Muscle layer of colon (tissue), 2 donors: ENCODE measurements at regions not wholly inside any gene's neighbourhood (a gene's known extent, or its start where the extent isn't known, plus 50 kb on each side); places are given as distances from the start of the nearest gene placed in this dataset.

Experiments
- H3K27ac ChIP-seq: one replicate; pipeline ENCODE4 v1.7.0; 2013; ENCODE audit warnings: low read depth, mild to moderate bottlenecking, low read length, moderate library complexity
- H3K27me3 ChIP-seq, 2 donors: one replicate each; pipeline ENCODE4 v1.7.0; 2013; ENCODE audit warnings: low read length in 2 of 2, mild to moderate bottlenecking in 2 of 2; ENCODE audit not compliant: insufficient read depth in 2 of 2, control insufficient read depth in 1 of 2
- H3K36me3 ChIP-seq: one replicate; pipeline ENCODE4 v1.7.0; 2013; ENCODE audit warnings: mild to moderate bottlenecking, low read length; ENCODE audit not compliant: insufficient read depth
- H3K4me1 ChIP-seq: one replicate; pipeline ENCODE4 v1.7.0; 2013; ENCODE audit warnings: mild to moderate bottlenecking, low read length; ENCODE audit not compliant: insufficient read depth
- H3K4me3 ChIP-seq, 2 donors: one replicate each; pipeline ENCODE4 v1.7.0; 2013; ENCODE audit warnings: low read length in 2 of 2, low read depth in 1 of 2, mild to moderate bottlenecking in 1 of 2, moderate library complexity in 1 of 2
- H3K9ac ChIP-seq: one replicate; pipeline ENCODE4 v1.7.0; 2013; ENCODE audit warnings: low read length
- H3K9me3 ChIP-seq: one replicate; pipeline ENCODE4 v1.7.0; 2013; ENCODE audit warnings: mild to moderate bottlenecking, low read length
- donor health status: abdominal sarcoma.
- donor health status: Adenocarcinoma of cecum.

- Histone ChIP-seq H3K9ac (no peak overlapping the region), H3K4me1 (no peaks in the 10 kb centered on the region), H3K4me3 (no peak overlapping the region), H3K36me3 (no peaks in the 10 kb centered on the region), H3K9me3 (no peaks in the 10 kb centered on the region), H3K27ac (no peak overlapping the region), H3K27me3 (no peaks in the 10 kb centered on the region)
Measured at GRCh38 chr2:146890491-146890890, 954.3 kb upstream of the ACVR2A start.

- no peaks in the 10 kb centered on the region for H3K27me3 ChIP-seq
- no peak overlapping the region for H3K4me3 ChIP-seq
- no peak overlapping the region for H3K9ac ChIP-seq
Measured at GRCh38 chr2:146879882-146880281, 964.9 kb upstream of the ACVR2A start.

GRCh38 chr2:146874260-146874658 is 970.6 kb upstream of the ACVR2A start:
- no peak overlapping the region for H3K9ac ChIP-seq
- H3K27ac ChIP-seq: no peak overlapping the region
- H3K4me3 ChIP-seq: no peak overlapping the region
- no peaks in the 10 kb centered on the region for H3K4me1 ChIP-seq
- H3K9me3 ChIP-seq: no peaks in the 10 kb centered on the region
- no peaks in the 10 kb centered on the region for H3K36me3 ChIP-seq
- H3K27me3 ChIP-seq: no peaks in the 10 kb centered on the region

More at GRCh38 chr2:146879882-146880281, 964.9 kb upstream of the ACVR2A start:
- H3K27ac ChIP-seq: no peak overlapping the region
- H3K36me3 ChIP-seq: no peaks in the 10 kb centered on the region
- no peaks in the 10 kb centered on the region for H3K4me1 ChIP-seq
- H3K9me3 ChIP-seq: no peaks in the 10 kb centered on the region

- H3K36me3 ChIP-seq: no peaks in the 10 kb centered on the region
- H3K27ac ChIP-seq: no peak overlapping the region
- no peak overlapping the region for H3K9ac ChIP-seq
- H3K27me3 ChIP-seq: no peaks in the 10 kb centered on the region
- H3K4me1 ChIP-seq: no peaks in the 10 kb centered on the region
- no peak overlapping the region for H3K4me3 ChIP-seq
- H3K9me3 ChIP-seq: no peaks in the 10 kb centered on the region
Measured at GRCh38 chr2:146873646-146874259, 971.1 kb upstream of the ACVR2A start.

- no peaks in the 10 kb centered on the region for H3K9me3 ChIP-seq
- no peaks in the 10 kb centered on the region for H3K36me3 ChIP-seq
- H3K9ac ChIP-seq: no peak overlapping the region
- H3K27ac ChIP-seq: no peak overlapping the region
- H3K4me3 ChIP-seq: no peak overlapping the region
- H3K4me1 ChIP-seq: no peaks in the 10 kb centered on the region
- no peaks in the 10 kb centered on the region for H3K27me3 ChIP-seq
Measured at GRCh38 chr2:146873056-146873455, 971.8 kb upstream of the ACVR2A start.

GRCh38 chr2:146870691-146871090 is 974.1 kb upstream of the ACVR2A start:
- no peaks in the 10 kb centered on the region for H3K4me1 ChIP-seq
- no peaks in the 10 kb centered on the region for H3K9me3 ChIP-seq
- H3K4me3 ChIP-seq: no peak overlapping the region
- no peak overlapping the region for H3K9ac ChIP-seq
- no peaks in the 10 kb centered on the region for H3K36me3 ChIP-seq
- no peak overlapping the region for H3K27ac ChIP-seq
- no peaks in the 10 kb centered on the region for H3K27me3 ChIP-seq

- no peak overlapping the region for H3K9ac ChIP-seq
- no peak overlapping the region for H3K4me3 ChIP-seq
- no peaks in the 10 kb centered on the region for H3K36me3 ChIP-seq
- H3K27me3 ChIP-seq: no peaks in the 10 kb centered on the region
- no peaks in the 10 kb centered on the region for H3K4me1 ChIP-seq
- no peaks in the 10 kb centered on the region for H3K9me3 ChIP-seq
- no peak overlapping the region for H3K27ac ChIP-seq
Measured at GRCh38 chr2:146869328-146869727, 975.5 kb upstream of the ACVR2A start.

GRCh38 chr2:146868051-146868450 is 976.8 kb upstream of the ACVR2A start:
- H3K36me3 ChIP-seq: no peaks in the 10 kb centered on the region
- no peaks in the 10 kb centered on the region for H3K4me1 ChIP-seq
- H3K9me3 ChIP-seq: no peaks in the 10 kb centered on the region
- H3K27ac ChIP-seq: no peak overlapping the region
- H3K9ac ChIP-seq: no peak overlapping the region
- no peaks in the 10 kb centered on the region for H3K27me3 ChIP-seq
- no peak overlapping the region for H3K4me3 ChIP-seq

GRCh38 chr2:146867477-146867986 is 977.3 kb upstream of the ACVR2A start:
- H3K27me3 ChIP-seq: no peaks in the 10 kb centered on the region
- no peaks in the 10 kb centered on the region for H3K4me1 ChIP-seq
- H3K36me3 ChIP-seq: no peaks in the 10 kb centered on the region

GRCh38 chr2:146853741-146854444 is 990.9 kb upstream of the ACVR2A start:
- H3K4me3 ChIP-seq: no peak overlapping the region
- H3K9ac ChIP-seq: no peak overlapping the region
- H3K27me3 ChIP-seq: no peaks in the 10 kb centered on the region
- H3K27ac ChIP-seq: no peak overlapping the region
- H3K36me3 ChIP-seq: no peaks in the 10 kb centered on the region
- H3K4me1 ChIP-seq: no peaks in the 10 kb centered on the region
- no peaks in the 10 kb centered on the region for H3K9me3 ChIP-seq

More at GRCh38 chr2:146867477-146867986, 977.3 kb upstream of the ACVR2A start:
- Histone ChIP-seq H3K9me3 (no peaks in the 10 kb centered on the region), H3K27ac (no peak overlapping the region), H3K9ac (no peak overlapping the region), H3K4me3 (no peak overlapping the region)

- H3K4me1 ChIP-seq: no peaks in the 10 kb centered on the region
- no peaks in the 10 kb centered on the region for H3K36me3 ChIP-seq
- no peak overlapping the region for H3K27ac ChIP-seq
- no peak overlapping the region for H3K9ac ChIP-seq
- H3K27me3 ChIP-seq: no peaks in the 10 kb centered on the region
- no peak overlapping the region for H3K4me3 ChIP-seq
- H3K9me3 ChIP-seq: no peaks in the 10 kb centered on the region
Measured at GRCh38 chr2:146852661-146853060, 992.2 kb upstream of the ACVR2A start.

- H3K4me1 ChIP-seq: no peaks in the 10 kb centered on the region
- H3K4me3 ChIP-seq: no peak overlapping the region
- H3K36me3 ChIP-seq: no peaks in the 10 kb centered on the region
- no peak overlapping the region for H3K9ac ChIP-seq
- no peaks in the 10 kb centered on the region for H3K27me3 ChIP-seq
- no peak overlapping the region for H3K27ac ChIP-seq
- no peaks in the 10 kb centered on the region for H3K9me3 ChIP-seq
Measured at GRCh38 chr2:146850746-146851145, 994.1 kb upstream of the ACVR2A start.
